D721Med (cell line): ENCODE measurements at regions not wholly inside any gene's neighbourhood (a gene's known extent, or its start where the extent isn't known, plus 50 kb on each side); places are given as distances from the start of the nearest gene placed in this dataset.
"Not testable (repeated sequence)": the region's sequence is repeated elsewhere in the genome, so short reads cannot be mapped to it uniquely, and the experiment has no call there.

Experiments used
- DNase-seq: peaks from one replicate; pipeline ENCODE4 v3.0.0; 2011; ENCODE audit warnings: low spot score; ENCODE audit not compliant: insufficient read length
- FAIRE-seq: peaks from 2 replicates; lab custom pipeline; 2011; peaks lifted over from hg19 to GRCh38; lab: Jason Lieb, UNC
- TF ChIP-seq, protein P1 (sequence below): IDR thresholded peaks from 2 replicates; pipeline ENCODE4 v1.5.1; 2012; ENCODE audit warnings: mild to moderate bottlenecking, control low read depth; ENCODE audit not compliant: insufficient read depth; ENCODE audit errors: missing control alignments

DNA sequence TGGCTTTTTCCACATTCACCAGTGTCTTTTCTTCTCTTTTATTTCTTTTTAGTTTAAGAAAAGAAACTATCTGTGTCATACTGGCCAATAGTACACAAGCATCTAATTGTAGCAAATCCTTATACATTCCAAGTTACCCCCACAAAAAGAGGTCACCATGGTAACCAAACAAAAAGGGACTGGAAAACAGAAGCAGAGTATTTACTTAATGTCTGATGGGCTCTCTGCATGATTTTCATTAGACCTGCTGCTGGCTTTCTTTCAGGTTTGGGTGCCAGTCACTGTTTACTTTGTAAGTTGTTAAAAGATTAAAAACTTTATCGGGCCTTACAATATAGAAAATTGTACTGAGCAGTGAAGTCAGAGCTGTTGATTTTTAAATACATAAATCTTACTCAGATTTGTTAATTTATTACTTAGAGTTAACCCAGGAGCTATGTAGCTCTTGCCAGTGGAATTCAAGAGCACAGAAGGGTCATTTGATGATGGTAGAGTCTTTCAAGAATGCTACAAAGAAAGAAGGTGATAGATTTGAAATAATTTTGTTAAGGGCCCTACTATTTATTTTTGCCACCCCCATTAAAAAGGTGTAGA, 123.9 kb downstream of the BRMS1L start:
- FAIRE-seq = no peak
- TF ChIP-seq, protein P1, sequence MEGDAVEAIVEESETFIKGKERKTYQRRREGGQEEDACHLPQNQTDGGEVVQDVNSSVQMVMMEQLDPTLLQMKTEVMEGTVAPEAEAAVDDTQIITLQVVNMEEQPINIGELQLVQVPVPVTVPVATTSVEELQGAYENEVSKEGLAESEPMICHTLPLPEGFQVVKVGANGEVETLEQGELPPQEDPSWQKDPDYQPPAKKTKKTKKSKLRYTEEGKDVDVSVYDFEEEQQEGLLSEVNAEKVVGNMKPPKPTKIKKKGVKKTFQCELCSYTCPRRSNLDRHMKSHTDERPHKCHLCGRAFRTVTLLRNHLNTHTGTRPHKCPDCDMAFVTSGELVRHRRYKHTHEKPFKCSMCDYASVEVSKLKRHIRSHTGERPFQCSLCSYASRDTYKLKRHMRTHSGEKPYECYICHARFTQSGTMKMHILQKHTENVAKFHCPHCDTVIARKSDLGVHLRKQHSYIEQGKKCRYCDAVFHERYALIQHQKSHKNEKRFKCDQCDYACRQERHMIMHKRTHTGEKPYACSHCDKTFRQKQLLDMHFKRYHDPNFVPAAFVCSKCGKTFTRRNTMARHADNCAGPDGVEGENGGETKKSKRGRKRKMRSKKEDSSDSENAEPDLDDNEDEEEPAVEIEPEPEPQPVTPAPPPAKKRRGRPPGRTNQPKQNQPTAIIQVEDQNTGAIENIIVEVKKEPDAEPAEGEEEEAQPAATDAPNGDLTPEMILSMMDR = no peak
- no peak for DNase-seq

DNA sequence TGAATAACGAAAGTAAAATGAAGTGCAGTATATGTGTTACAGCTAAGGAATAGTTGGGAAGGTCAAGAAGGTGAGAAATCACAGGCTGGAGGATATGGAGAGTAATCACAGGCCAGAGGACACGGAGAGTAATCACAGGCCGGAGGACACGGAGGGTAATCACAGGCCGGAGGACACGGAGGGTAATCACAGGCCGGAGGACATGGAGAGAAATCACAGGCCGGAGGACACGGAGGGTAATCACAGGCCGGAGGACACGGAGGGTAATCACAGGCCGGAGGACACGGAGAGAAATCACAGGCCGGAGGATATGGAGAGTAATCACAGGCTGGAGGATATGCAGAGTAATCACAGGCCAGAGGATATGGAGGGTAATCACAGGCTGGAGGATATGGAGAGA, 121.8 kb downstream of the BRMS1L start:
- FAIRE-seq, DNase-seq: not testable (repeated sequence)

DNA sequence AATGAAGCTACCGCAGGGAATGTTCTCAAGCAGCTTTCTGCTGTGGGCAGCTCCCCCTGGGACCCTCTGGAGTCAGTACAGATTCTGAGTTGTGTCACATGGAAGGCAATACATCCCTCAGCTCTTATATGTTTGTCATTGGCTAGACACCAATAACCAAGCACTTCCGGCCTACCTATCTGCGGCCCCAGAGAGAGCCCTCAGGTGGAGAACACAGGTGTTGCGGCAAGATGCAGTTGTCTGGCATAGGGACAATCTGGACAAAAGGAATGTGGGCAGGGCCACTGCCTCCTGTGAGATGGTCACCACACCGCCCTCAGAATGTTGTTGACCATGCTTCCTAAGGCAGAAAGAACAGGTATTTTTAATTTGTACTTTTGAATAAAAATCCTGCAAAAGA, 118.7 kb downstream of the BRMS1L start:
- TF ChIP-seq, protein P1 = peak; percentile 16
- DNase-seq = no peak
- FAIRE-seq = no peak

DNA sequence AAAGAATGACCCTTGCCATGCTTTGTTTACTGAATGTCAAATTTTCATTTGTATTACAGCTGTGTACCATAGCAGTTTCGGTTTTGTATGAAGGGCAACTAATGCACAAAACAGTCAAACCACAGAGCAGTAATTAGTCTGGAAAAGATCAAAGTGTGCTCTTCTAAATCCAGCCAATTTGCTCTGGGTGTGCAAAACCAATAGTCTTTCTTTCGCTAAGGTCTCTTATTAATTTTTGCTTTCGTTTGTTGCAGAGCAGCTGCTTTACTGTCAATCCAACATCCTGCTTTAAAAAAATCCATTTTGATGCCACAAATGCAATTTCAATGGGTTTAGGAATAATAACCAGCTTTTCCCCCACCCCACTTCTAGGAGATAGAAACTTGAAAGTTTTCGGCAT, 114.2 kb downstream of the BRMS1L start:
- DNase-seq (no peak), FAIRE-seq (no peak)

DNA sequence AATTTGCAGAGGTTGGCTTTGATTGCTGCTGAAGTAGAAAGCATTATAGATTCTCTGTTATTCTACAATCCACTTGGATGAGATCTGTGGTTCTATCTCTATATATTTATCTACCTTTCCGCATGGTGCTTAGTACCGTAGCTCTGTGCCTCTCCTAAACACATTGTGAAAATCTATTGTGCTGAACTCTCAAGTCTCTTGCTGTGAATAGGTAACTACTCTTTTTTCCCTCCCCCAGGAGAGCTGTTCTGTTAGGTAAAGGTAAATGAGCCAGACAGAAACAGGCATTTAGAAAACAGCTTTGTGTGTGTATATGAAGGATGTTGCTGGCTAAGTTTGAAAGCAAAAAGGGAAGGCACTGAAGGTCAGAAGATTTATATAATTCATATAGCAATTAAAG, 112.6 kb downstream of the BRMS1L start:
- TF ChIP-seq, protein P1 = no peak
- FAIRE-seq (no peak), DNase-seq (no peak)

More for the DNA sequence above, 114.2 kb downstream of the BRMS1L start:
- TF ChIP-seq, protein P1 = no peak

DNA sequence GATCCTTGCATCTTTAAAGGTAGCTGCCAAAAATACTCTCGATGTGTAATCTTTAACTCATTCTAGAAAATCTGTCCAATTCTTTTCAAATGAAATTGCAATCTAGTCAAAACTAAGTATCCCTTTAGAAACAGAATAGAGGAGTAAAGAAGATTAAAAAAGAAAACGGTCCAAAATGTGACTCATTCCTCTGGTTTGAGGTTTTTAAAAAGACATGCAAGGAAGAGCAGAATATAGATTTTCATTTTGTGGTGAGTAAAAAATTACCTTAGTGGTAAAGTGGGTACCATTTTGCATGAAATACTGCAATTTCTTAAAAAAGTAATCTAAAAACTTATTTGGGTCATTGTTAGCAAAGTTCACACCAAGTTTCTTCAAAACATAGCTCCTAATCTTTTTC, 108.4 kb downstream of the BRMS1L start:
- no peak for FAIRE-seq
- no peak for DNase-seq
- TF ChIP-seq, protein P1 = no peak

DNA sequence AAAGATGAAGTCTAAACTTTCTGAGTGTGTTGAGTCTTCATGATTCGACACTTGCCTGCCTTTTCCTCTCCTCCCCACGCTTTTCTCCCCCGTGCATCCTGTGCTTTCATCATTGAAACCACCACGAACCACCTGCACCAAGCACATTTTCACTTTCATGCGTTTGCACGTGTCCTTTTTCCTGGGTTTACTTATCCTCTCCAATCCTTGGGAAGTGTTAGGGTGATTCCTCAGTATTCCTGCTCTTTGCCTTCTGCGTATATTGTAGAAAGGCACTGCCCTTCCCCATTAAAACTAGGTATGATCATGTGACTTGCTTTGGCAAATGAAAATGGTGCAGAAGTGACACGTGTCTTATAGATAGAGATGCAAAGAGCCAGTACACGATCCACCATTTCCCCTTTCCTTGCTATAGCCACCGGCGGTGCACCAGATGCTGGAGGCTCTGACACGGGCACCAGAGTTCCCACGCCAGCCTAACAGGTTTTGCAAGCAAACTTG, 106.6 kb downstream of the BRMS1L start:
- FAIRE-seq (no peak), DNase-seq (no peak)
- TF ChIP-seq, protein P1 = no peak

DNA sequence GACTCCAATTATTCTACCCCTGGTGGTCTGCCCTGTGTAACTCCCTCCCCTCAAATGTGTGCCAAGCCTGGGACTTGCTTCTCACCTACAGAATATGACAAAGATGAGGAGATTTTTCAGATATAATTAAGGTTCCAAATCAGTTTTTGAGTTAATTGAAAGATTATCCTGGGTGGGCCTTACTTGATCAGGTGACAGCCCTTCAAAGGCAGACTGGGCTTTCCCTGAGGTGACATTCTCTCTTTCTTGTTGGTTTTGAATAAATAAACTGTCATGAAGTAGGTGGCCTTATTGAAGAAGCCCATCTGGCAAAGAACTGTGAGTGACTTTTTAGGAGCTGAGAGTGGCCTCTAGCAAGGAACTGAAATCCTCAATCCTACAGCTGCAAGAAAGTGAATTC, 106.0 kb downstream of the BRMS1L start:
- FAIRE-seq (no peak), DNase-seq (no peak)
- TF ChIP-seq, protein P1 = no peak
